Astrocyte (in vitro differentiated cells and primary cell): ENCODE measurements at regions not wholly inside any gene's neighbourhood (a gene's known extent, or its start where the extent isn't known, plus 50 kb on each side); places are given as distances from the start of the nearest gene placed in this dataset.

ENCODE experiments used
- DNase-seq: peaks from one replicate; pipeline ENCODE4 v3.0.0-alpha.2; 2010; ENCODE audit warnings: low read depth
- FAIRE-seq: peaks from 2 replicates; lab custom pipeline; 2011; peaks lifted over from hg19 to GRCh38; lab: Jason Lieb, UNC
- H2AFZ ChIP-seq: 2 replicates; pipeline ENCODE4 v1.6.0; 2012; ENCODE audit warnings: low read depth, low read length, inconsistent platforms
- H3K27ac ChIP-seq: 2 replicates; pipeline ENCODE4 v1.5.1; 2011; ENCODE audit warnings: low read depth, low read length, inconsistent platforms
- H3K27me3 ChIP-seq: 2 replicates; pipeline ENCODE4 v1.6.0; 2011; ENCODE audit warnings: low read length, inconsistent platforms; ENCODE audit not compliant: insufficient read depth
- H3K36me3 ChIP-seq: 2 replicates; pipeline ENCODE4 v1.5.1; 2011; ENCODE audit warnings: low read length, inconsistent platforms; ENCODE audit not compliant: insufficient read depth
- H3K4me1 ChIP-seq: 2 replicates; pipeline ENCODE4 v1.5.1; 2011; ENCODE audit warnings: low read length, inconsistent platforms; ENCODE audit not compliant: insufficient read depth
- H3K4me2 ChIP-seq: 2 replicates; pipeline ENCODE4 v1.6.0; 2012; ENCODE audit warnings: low read length, inconsistent platforms
- H3K4me3 ChIP-seq: 2 replicates; pipeline ENCODE4 v1.5.1; 2011; ENCODE audit warnings: low read depth, mild to moderate bottlenecking, low read length, inconsistent platforms; ENCODE audit not compliant: insufficient read depth
- H3K79me2 ChIP-seq: 2 replicates; pipeline ENCODE4 v1.6.0; 2012; ENCODE audit warnings: mild to moderate bottlenecking, low read length, inconsistent platforms; ENCODE audit not compliant: insufficient read depth
- H3K9ac ChIP-seq: 2 replicates; pipeline ENCODE4 v1.6.0; 2012; ENCODE audit warnings: mild to moderate bottlenecking, low read length, inconsistent platforms
- H3K9me3 ChIP-seq: 2 replicates; pipeline ENCODE4 v1.5.1; 2012; ENCODE audit warnings: low read depth, mild to moderate bottlenecking, low read length, inconsistent platforms; ENCODE audit not compliant: insufficient read depth
- H4K20me1 ChIP-seq: 2 replicates; pipeline ENCODE4 v1.6.0; 2012; ENCODE audit warnings: low read length, inconsistent platforms; ENCODE audit not compliant: insufficient read depth
- H3K27ac Mint-ChIP-seq: one replicate; pipeline ENCODE4 v1.8.0; 2021; ENCODE audit warnings: mild to moderate bottlenecking, mixed read lengths; ENCODE audit not compliant: unreplicated experiment
- H3K27me3 Mint-ChIP-seq: one replicate; pipeline ENCODE4 v1.8.0; 2021; ENCODE audit warnings: low read depth, mixed read lengths; ENCODE audit not compliant: unreplicated experiment
- H3K36me3 Mint-ChIP-seq: one replicate; pipeline ENCODE4 v1.8.0; 2021; ENCODE audit warnings: low read depth, mixed read lengths; ENCODE audit not compliant: unreplicated experiment
- H3K4me1 Mint-ChIP-seq: one replicate; pipeline ENCODE4 v1.8.0; 2021; ENCODE audit warnings: low read depth, mixed read lengths; ENCODE audit not compliant: unreplicated experiment
- H3K4me3 Mint-ChIP-seq: one replicate; pipeline ENCODE4 v1.8.0; 2021; ENCODE audit warnings: mild to moderate bottlenecking, moderate library complexity, mixed read lengths; ENCODE audit not compliant: unreplicated experiment
- H3K9me3 Mint-ChIP-seq: one replicate; pipeline ENCODE4 v1.8.0; 2021; ENCODE audit warnings: mild to moderate bottlenecking, mixed read lengths; ENCODE audit not compliant: unreplicated experiment
- CTCF ChIP-seq: IDR thresholded peaks from 2 replicates; pipeline ENCODE4 v1.5.1; 2011; ENCODE audit warnings: low read depth, mild to moderate bottlenecking, inconsistent platforms, low read length, moderate library complexity; ENCODE audit not compliant: insufficient read depth
- EZH2 ChIP-seq: IDR thresholded peaks from 2 replicates; pipeline ENCODE4 v1.6.1; 2012; ENCODE audit warnings: mild to moderate bottlenecking, low read length, inconsistent platforms; ENCODE audit not compliant: insufficient read depth

- TF ChIP-seq CTCF (no peak), EZH2 (no peak)
- no peak for FAIRE-seq
Measured at GRCh38 chr4:71240094-71240493, 98.7 kb upstream of the SLC4A4 start.

DNA sequence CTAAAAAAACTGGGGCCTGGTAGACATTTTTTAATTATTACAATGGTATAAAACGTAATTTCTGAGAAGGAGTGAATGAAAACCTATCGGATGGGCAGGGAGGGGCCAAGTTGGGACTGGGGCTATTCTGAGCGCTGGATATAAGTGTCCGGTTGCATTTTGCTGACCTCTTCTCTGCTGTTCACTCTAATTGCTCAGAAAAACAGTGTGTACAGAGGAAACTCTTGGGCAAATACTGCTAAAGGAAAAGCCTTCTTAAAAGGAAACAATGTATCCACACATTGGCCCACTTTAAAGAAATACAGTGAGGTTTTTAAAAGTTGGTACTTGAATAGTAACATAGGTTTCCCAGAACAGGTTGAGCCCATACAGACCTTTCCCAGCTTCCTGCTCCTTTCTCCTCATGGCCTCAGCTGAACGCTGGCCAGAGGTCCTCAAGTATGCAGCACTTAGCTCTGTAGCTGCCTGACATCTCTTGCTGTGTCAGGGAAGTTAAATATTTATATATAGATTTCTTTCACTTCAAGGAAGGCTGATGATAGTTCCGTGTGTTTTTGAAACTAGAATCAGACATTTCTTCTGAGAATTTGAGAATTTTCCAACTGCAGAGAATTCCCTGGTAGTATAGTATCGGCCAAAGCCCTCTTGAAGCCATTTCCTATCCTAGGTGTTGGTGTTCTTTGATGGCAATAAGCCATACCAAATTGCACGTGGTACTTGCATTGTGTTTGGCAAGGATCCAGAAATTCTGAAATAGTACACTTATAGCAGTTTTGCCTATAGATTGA is 97.1 kb upstream of the SLC4A4 start:
- no peak for DNase-seq
- no peaks in the 10 kb centered on the region for H4K20me1 ChIP-seq
- H3K9me3 Mint-ChIP-seq: no peaks in the 10 kb centered on the region
- H3K79me2 ChIP-seq: no peaks in the 10 kb centered on the region
- H3K4me1 Mint-ChIP-seq: no peaks in the 10 kb centered on the region
- no peak overlapping the region for H3K4me3 Mint-ChIP-seq
- no peak overlapping the region for H3K27ac Mint-ChIP-seq
- H3K4me1 ChIP-seq: no peaks in the 10 kb centered on the region
- no peaks in the 10 kb centered on the region for H3K36me3 Mint-ChIP-seq
- no peaks in the 10 kb centered on the region for H3K9me3 ChIP-seq
- no peak overlapping the region for H3K27ac ChIP-seq
- H3K27me3 Mint-ChIP-seq: no peaks in the 10 kb centered on the region
- no peak overlapping the region for H2AFZ ChIP-seq
- no peak overlapping the region for H3K4me3 ChIP-seq
- no peaks in the 10 kb centered on the region for H3K36me3 ChIP-seq
- H3K9ac ChIP-seq: no peak overlapping the region
- H3K4me2 ChIP-seq: no peak overlapping the region
- FAIRE-seq: no peak
- H3K27me3 ChIP-seq: no peaks in the 10 kb centered on the region
- no peak for TF ChIP-seq EZH2
- TF ChIP-seq CTCF: no peak

More at GRCh38 chr4:71240094-71240493, 98.7 kb upstream of the SLC4A4 start:
- no peak overlapping the region for H3K27ac Mint-ChIP-seq
- Histone ChIP-seq H3K27ac (no peak overlapping the region), H3K9me3 (no peaks in the 10 kb centered on the region), H3K27me3 (no peaks in the 10 kb centered on the region), H3K9ac (no peak overlapping the region), H3K36me3 (no peaks in the 10 kb centered on the region), H3K79me2 (no peaks in the 10 kb centered on the region), H3K4me3 (no peak overlapping the region), H3K4me2 (no peak overlapping the region), H3K4me1 (no peaks in the 10 kb centered on the region), H4K20me1 (no peaks in the 10 kb centered on the region), H2AFZ (no peak overlapping the region)
- no peaks in the 10 kb centered on the region for H3K27me3 Mint-ChIP-seq
- no peaks in the 10 kb centered on the region for H3K9me3 Mint-ChIP-seq
- no peak overlapping the region for H3K4me3 Mint-ChIP-seq
- H3K36me3 Mint-ChIP-seq: no peaks in the 10 kb centered on the region
- no peak for DNase-seq
- H3K4me1 Mint-ChIP-seq: no peaks in the 10 kb centered on the region
